SJCRH30 (cell line): ENCODE measurements at regions not wholly inside any gene's neighbourhood (a gene's known extent, or its start where the extent isn't known, plus 50 kb on each side); places are given as distances from the start of the nearest gene placed in this dataset.
"Not testable (repeated sequence)": the region's sequence is repeated elsewhere in the genome, so short reads cannot be mapped to it uniquely, and the experiment has no call there.

ENCODE experiments used
- DNase-seq, 2 experiments: peaks; one replicate each; pipeline ENCODE4 v3.0.0-alpha.2; 2015 to 2020
- H3K27ac ChIP-seq: fragments of 250-450 bp; sonication (Bioruptor Pico); 2 replicates; pipeline ENCODE4 v1.5.1; 2020; ENCODE audit warnings: mild to moderate bottlenecking, moderate library complexity
- H3K27me3 ChIP-seq: fragments of 250-450 bp; sonication (Bioruptor Pico); 2 replicates; pipeline ENCODE4 v1.5.1; 2020; ENCODE audit warnings: mild to moderate bottlenecking, moderate library complexity
- H3K36me3 ChIP-seq: fragments of 250-450 bp; sonication (Bioruptor Pico); 2 replicates; pipeline ENCODE4 v1.5.1; 2020; ENCODE audit warnings: mild to moderate bottlenecking, moderate library complexity
- H3K4me1 ChIP-seq: fragments of 250-450 bp; sonication (Bioruptor Pico); 2 replicates; pipeline ENCODE4 v1.5.1; 2020; ENCODE audit warnings: mild to moderate bottlenecking, moderate library complexity
- H3K4me3 ChIP-seq: fragments of 250-450 bp; sonication (Bioruptor Pico); 2 replicates; pipeline ENCODE4 v1.5.1; 2020; ENCODE audit warnings: mild to moderate bottlenecking, moderate library complexity
- H3K9me3 ChIP-seq: fragments of 250-450 bp; sonication (Bioruptor Pico); replicated peaks from 2 replicates; pipeline ENCODE4 v1.5.1; 2020; ENCODE audit warnings: mild to moderate bottlenecking, moderate library complexity

DNA sequence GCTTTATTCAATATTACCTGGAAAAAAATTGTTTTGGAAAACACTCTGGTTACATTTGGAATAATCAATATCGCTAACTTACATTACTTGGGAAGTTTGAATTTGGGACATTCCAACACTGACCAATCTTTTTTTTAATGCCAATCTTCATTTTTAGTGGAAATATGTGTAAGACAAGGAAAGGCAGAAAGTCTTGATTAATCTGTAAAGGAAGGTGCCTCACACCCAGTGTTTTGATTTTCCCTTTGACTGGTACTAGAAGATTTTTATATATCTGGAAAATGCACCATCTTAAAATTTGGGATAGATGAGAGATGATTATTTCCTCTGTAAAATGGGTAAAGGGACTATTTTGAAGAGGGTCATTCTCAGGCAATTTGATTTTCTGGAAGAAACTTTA lies 879.2 kb upstream of the ZEB2 start:
- no peak for DNase-seq
- Histone ChIP-seq H3K27me3 (no peaks in the 10 kb centered on the region), H3K9me3 (no peaks in the 10 kb centered on the region; the same call in 1 of the 2 replicates), H3K27ac (no peak overlapping the region), H3K4me1 (no peaks in the 10 kb centered on the region), H3K36me3 (no peaks in the 10 kb centered on the region), H3K4me3 (no peak overlapping the region)

DNA sequence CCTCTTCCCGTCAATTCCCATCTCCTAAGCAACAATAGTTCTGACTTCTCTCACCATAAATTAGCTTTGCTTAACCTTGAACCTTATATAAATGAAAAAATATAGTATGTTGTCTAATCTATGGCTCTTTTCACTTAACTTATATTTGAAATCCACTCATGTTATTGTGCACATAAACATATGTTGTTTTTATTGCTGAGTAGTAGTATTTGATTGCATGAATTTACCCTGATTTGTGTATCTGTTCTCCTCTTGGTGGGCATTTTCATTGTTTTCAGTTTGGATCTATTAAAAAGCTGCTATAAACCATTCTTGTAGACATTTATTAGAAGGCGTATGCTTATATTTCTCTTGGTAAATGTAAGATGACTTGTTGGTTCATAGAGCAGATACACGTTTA lies 874.3 kb upstream of the ZEB2 start:
- no peak for DNase-seq
- Histone ChIP-seq H3K4me3 (no peak overlapping the region), H3K27me3 (no peaks in the 10 kb centered on the region), H3K36me3 (no peaks in the 10 kb centered on the region), H3K4me1 (no peaks in the 10 kb centered on the region), H3K27ac (no peak overlapping the region), H3K9me3 (no peaks in the 10 kb centered on the region)

DNA sequence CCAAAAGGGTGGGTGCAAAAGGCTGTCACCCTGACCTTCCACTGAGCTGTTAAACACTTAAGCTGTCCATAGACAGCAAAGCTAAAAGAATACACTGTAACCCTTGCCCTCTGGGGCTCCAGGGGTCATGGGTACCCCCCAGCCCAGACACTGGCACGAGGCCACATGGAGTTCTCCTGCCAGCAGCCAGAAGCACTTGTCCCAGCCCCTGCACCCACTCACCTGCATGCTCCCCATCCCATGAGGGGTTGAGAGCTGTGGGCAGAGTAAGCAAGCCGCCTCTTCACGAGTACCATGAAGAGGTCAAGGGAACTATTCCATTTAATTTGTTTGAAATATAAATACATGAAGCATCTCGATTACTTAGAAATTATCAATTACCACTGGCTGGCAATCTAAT lies 867.1 kb upstream of the ZEB2 start:
- Histone ChIP-seq H3K36me3 (no peaks in the 10 kb centered on the region), H3K27ac (no peak overlapping the region), H3K4me1 (no peaks in the 10 kb centered on the region), H3K27me3 (no peaks in the 10 kb centered on the region), H3K4me3 (no peak overlapping the region), H3K9me3 (no peaks in the 10 kb centered on the region)
- no peak for DNase-seq

DNA sequence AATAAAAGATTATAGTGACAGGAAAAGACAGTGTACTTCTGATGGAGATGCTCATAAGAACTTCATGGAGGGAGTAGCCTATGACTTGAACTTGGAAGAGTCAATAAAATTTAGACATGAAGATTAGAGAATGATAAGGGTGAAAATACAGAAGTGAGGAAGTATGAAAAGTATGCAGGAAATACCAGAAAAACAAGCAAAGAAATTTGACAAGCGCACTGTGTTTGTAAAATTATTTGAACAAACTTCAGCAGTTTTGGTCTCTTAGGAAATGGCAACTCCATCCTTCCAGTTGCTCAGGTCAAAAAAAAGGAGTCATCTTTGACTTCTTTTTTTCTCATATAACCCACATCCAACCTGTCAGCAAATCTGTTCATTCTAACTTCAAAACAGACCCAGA lies 864.0 kb upstream of the ZEB2 start:
- no peak for DNase-seq
- Histone ChIP-seq H3K9me3 (no peaks in the 10 kb centered on the region), H3K27ac (no peak overlapping the region), H3K4me3 (no peak overlapping the region), H3K4me1 (peaks cover 23% of the 10 kb centered on the region), H3K36me3 (no peaks in the 10 kb centered on the region), H3K27me3 (no peaks in the 10 kb centered on the region)

DNA sequence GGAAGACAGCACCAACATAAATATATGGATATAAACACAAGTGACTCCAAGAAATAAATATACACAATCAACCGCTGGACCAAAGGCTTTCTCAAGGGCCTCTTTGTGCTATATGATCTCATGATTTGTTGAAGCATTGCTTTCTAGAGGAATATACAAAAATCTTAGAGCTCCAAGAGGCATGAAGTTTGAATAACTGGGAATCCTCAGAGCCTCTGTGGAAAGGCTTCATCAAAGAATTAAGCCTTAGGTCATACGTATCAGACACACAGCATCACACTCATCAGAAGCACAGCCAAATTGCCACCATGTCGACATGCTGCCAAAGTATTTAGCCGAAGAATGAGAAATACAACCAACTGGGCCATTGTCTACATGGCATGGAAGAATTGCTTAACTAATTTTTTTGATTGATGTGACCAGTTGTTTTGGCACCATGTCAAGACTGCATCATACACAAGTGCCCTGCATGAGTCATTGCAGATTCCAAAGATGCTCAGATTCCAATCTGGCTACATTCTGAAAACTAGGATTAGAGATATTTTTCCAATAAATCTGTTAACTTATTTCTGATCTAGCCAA lies 860.6 kb upstream of the ZEB2 start:
- Histone ChIP-seq H3K36me3 (no peaks in the 10 kb centered on the region), H3K9me3 (no peaks in the 10 kb centered on the region), H3K4me1 (peaks cover 27% of the 10 kb centered on the region), H3K27me3 (no peaks in the 10 kb centered on the region), H3K4me3 (peak overlapping the region; percentile 25), H3K27ac (peak overlapping the region; percentile 97)
- DNase-seq = peak; percentile 92 to 99

DNA sequence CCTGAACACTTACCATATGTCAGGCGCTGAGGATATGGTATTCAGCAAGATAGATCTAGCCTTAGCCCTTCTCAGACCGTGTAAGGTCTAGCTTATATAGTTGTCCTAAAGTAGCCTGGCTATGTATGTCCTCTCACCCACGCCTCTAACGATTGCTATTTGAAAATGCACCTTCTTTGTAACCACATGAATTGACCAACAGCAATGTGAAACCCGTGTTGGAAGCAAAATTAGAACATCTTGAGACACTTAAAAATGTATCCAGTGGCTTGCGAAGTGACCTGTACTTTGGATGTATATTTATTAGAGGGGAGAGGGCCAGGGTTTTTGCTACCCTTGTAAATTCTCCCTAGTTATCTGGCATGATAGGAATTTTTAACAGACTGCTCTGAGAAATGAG lies 860.0 kb upstream of the ZEB2 start:
- Histone ChIP-seq H3K9me3 (no peaks in the 10 kb centered on the region), H3K4me1 (peaks cover 27% of the 10 kb centered on the region), H3K4me3 (peak overlapping the region; percentile 25), H3K27me3 (no peaks in the 10 kb centered on the region), H3K27ac (peak overlapping the region; percentile 97), H3K36me3 (no peaks in the 10 kb centered on the region)
- DNase-seq = peak; percentile 53 to 79

DNA sequence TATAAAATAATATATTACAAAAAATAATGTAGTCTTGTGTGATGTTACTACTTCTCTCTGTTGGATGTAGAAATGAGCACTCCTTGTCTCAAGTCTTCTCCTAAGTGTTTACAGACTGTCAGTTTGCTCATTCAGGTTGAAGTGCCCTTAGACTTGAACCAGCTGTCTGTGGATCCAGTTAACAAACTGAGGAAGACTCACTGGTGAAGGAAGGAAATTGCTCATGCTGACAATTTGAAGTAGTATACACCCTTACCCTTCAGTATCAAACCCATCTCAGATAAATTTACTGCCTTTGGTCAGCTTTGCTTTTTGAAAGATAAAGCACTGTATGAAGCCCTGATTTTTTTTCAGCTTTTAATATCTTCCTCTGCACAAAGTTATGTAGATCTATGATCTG lies 854.2 kb upstream of the ZEB2 start:
- no peaks in the 10 kb centered on the region for H3K27me3 ChIP-seq
- DNase-seq = no peak
- H3K4me3 ChIP-seq = no peak overlapping the region
- H3K9me3 ChIP-seq = 0 out of 2 replicates have a peak, but pooled peaks cover 3% of the 10 kb centered on the region
- peaks cover 6% of the 10 kb centered on the region for H3K4me1 ChIP-seq
- H3K27ac ChIP-seq = no peak overlapping the region
- no peaks in the 10 kb centered on the region for H3K36me3 ChIP-seq

DNA sequence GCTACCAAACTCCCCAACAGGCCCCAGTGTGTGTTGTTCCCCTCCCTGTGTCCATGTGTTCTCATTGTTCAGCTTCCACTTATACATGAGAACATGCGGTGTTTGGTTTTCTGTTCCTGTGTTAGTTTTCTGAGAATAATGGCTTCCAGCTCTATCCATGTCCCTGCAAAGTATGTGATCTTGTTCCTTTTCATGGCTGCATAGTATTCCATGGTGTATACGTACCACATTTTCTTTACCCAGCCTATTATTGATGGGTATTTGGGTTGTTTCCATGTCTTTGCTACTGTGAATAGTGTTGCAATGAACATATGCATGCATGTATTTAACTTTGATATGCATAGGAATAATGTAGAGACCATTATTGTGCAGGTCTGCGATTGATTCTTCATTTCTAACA lies 847.4 kb upstream of the ZEB2 start:
- not testable (repeated sequence) for H3K27ac ChIP-seq, H3K9me3 ChIP-seq, H3K36me3 ChIP-seq, H3K4me1 ChIP-seq, H3K4me3 ChIP-seq, DNase-seq, H3K27me3 ChIP-seq

DNA sequence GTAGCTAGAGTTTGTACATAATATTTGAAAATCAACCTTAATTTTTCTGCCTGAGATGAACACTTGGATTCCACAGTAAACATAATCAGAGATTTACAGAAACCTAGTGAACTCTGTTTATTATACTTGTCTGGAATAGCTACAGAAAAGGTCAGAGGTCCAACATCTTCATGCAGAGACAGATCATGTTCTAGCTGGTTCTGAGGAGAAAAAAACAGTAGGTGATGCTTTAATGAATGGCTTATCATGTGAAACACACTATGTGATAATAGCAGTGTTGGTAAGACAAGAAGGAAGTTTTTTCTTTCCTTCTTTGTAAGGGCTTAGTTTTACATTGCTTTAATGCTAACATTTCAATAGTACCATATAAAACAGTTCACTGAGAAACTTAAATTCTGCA lies 846.4 kb upstream of the ZEB2 start:
- no peaks in the 10 kb centered on the region for H3K27me3 ChIP-seq
- no peak overlapping the region for H3K27ac ChIP-seq
- no peaks in the 10 kb centered on the region for H3K4me1 ChIP-seq
- no peak overlapping the region for H3K4me3 ChIP-seq
- DNase-seq = no peak
- no peaks in the 10 kb centered on the region for H3K36me3 ChIP-seq
- H3K9me3 ChIP-seq = no peaks in the 10 kb centered on the region; the same call in 1 of the 2 replicates

DNA sequence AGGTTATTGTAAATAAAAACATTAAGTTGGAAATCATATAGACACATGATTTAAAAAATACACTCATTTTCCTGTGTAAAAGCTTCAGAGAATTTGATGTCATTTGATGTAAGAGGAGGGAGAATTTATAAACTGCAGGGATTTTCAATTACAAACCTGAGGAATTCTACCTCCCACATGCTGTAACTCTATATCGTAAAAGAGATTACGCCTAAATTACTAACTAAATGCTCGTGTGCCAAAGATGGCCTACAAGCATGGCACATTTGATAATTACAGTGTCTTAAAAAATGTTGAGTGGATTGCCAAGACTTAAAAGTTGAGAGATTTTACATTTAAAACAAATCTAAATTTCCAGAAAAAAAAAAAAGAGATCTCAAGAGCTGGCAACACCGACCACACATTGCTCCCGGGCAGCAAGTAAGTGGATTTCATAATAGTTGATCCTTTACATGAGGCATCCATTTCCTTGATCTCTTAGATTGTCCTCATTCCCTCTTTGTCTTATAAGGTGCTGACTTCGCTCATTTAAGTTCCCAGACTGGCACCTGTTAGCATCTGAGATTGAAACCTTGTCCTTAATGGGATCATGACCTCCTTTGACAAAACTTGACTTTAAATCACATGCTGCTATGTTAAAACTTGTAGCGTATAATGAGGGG lies 840.3 kb upstream of the ZEB2 start:
- Histone ChIP-seq H3K27ac (peak overlapping the region; percentile 1; the same call in 1 of the 2 replicates), H3K27me3 (no peaks in the 10 kb centered on the region), H3K9me3 (no peaks in the 10 kb centered on the region), H3K4me1 (peaks cover 2% of the 10 kb centered on the region; the same call in 1 of the 2 replicates), H3K36me3 (no peaks in the 10 kb centered on the region), H3K4me3 (no peak overlapping the region)
- DNase-seq = peak in 1 of 2 experiments; percentile 42

DNA sequence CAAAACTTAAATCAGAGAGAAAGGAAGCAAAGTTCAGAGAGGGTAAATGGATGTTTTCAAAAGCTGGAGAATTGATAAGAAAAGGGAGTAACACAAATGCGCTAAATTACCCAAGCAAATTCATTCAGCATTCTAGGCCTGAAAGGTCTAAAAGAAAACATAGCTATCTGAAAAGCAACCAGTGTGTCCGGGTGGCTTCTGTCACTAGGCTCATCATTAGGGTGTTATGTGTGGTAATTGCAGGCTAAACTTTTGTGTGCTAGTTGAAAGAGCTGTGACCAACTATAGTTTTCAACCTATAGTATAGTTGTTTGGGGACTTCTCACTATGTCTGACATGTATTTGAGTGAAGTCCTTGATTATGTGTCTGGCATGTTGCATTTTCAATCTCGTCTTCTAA lies 839.6 kb upstream of the ZEB2 start:
- Histone ChIP-seq H3K27ac (no peak overlapping the region; the same call in 1 of the 2 replicates), H3K27me3 (no peaks in the 10 kb centered on the region), H3K9me3 (no peaks in the 10 kb centered on the region), H3K4me3 (no peak overlapping the region), H3K36me3 (no peaks in the 10 kb centered on the region), H3K4me1 (peaks cover 2% of the 10 kb centered on the region; the same call in 1 of the 2 replicates)
- DNase-seq = no peak

DNA sequence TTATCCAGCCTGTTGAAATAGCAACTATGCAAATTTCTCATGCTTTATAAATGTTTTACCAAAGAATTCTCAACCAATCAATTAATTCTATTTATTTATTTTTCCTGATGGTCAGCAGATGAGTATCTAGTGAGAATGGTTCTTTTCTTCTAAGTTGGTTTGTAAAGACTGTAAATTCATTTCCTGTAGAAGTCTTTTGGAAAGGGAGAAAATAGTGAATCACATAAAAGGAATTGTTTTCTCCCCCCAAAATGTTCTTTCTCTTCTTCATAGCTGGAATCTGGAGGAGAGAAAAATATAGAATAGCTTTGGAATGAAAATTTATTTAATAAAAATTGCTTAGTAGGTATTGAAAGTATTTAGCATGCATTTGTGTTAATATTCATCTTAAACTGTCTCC lies 836.1 kb upstream of the ZEB2 start:
- Histone ChIP-seq H3K27me3 (no peaks in the 10 kb centered on the region), H3K9me3 (no peaks in the 10 kb centered on the region), H3K27ac (no peak overlapping the region), H3K4me1 (peaks cover 2% of the 10 kb centered on the region; the same call in 1 of the 2 replicates), H3K4me3 (no peak overlapping the region), H3K36me3 (no peaks in the 10 kb centered on the region)
- no peak for DNase-seq

DNA sequence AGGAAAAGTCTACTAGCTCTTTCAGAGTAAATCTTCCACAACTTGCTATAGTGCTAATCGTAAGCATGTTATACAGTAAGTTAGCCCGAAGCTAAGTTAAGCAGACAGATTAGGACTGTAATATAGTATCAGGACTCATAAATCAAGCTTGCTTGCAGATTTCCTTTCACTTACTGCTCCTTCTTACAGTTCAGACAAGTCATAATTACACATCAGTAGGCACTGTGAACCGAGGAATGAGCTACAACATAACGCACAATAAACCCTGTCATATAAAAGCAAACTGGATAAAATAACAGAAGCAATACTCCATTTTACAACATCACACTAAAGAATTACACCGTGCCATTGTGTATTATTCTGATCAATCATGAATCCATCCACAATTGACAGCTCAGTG lies 832.6 kb upstream of the ZEB2 start:
- DNase-seq = no peak
- no peaks in the 10 kb centered on the region for H3K27me3 ChIP-seq
- H3K4me1 ChIP-seq = no peaks in the 10 kb centered on the region; the same call in 1 of the 2 replicates
- H3K9me3 ChIP-seq = no peaks in the 10 kb centered on the region
- no peaks in the 10 kb centered on the region for H3K36me3 ChIP-seq
- H3K27ac ChIP-seq = no peak overlapping the region
- no peak overlapping the region for H3K4me3 ChIP-seq

DNA sequence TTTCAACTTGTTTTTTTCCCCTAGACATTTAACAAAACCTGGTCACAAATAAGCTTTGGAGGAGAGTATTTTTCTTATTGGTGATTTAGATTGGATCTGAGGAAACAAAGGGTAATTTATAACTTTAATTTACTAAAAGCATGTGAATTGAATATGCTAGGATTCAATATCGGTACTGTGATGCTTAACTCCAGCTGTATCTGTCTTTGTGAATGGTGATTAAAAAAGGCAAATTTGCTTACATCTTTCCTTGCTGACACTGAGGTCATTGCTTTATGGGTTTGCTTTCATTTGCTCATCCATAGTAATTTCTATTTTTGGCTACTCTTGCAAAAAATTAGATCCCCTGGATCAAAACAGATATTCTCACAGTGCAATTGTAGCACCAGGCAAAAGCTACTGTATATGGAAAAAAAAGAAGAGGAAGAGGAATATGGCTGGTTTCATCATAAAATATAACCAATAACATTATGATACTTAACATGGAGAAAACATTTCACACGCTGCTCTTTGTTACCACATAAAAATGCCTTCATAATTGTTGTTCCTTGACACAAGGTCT lies 832.0 kb upstream of the ZEB2 start:
- no peaks in the 10 kb centered on the region for H3K9me3 ChIP-seq
- H3K27ac ChIP-seq = no peak overlapping the region
- H3K4me3 ChIP-seq = no peak overlapping the region
- no peaks in the 10 kb centered on the region for H3K36me3 ChIP-seq
- H3K4me1 ChIP-seq = no peaks in the 10 kb centered on the region; the same call in 1 of the 2 replicates
- no peak for DNase-seq
- no peaks in the 10 kb centered on the region for H3K27me3 ChIP-seq

DNA sequence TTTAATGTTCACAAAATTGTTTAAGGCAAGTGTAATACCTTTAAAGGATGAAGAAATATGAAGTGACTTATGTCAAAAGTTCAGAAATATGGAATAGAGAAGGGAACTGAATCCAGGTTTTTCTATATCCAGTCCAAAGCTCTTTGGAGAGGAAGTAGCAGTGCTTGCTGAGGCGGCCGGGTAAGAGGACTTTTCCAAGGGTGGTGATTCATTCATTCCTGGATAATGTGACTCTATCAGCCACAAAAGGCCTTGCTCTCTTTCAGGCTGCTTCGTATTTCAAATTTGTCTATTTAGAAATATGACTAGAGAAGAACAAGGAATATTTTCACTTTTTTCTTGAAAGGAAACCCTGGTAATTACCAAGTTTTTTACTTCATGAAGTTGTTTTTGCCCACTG lies 830.1 kb upstream of the ZEB2 start:
- DNase-seq = no peak
- Histone ChIP-seq H3K4me3 (no peak overlapping the region), H3K36me3 (no peaks in the 10 kb centered on the region), H3K9me3 (no peaks in the 10 kb centered on the region), H3K27me3 (no peaks in the 10 kb centered on the region), H3K4me1 (no peaks in the 10 kb centered on the region; the same call in 1 of the 2 replicates), H3K27ac (no peak overlapping the region)
